ENCODE measurements at regions not wholly inside any gene's neighbourhood (a gene's known extent, or its start where the extent isn't known, plus 50 kb on each side); places are given as distances from the start of the nearest gene placed in this dataset.
A peak's percentile ranks its signal among the peaks of the same experiment; 100 is the strongest.

DNA sequence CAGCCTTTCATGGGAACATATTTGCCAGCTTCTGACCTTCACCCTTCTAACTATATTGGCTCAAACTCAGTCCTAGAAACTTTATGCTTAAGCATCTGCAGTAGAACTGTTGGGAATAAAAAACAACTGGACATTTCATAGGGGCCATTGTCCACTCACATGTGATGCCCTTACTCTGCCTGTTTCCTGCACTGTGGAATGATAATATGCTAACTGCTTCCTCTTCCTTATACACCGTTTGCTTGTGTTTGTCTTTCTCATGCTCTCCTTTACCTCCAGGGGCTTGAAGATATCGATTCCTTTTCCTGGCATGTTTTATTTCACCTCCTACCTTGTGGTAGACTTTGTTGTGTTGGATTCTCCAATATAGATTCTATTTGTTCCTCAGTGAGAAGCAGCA lies 333.0 kb upstream of the DDI1 start:
- ChIA-PET CTCF (interaction anchor here (0.6 kb wide), 1 partner anchor 21 kb away, joined by 3 read pairs; no protein-coding TSS in a partner anchor), POLR2A (interaction anchor here (0.9 kb wide), 1 partner anchor 61 kb away, joined by 3 read pairs; no protein-coding TSS in a partner anchor)
- Histone ChIP-seq H3K9me3 (replicated peaks; ENCODE audit: control insufficient read depth, insufficient read depth, low read length) (no peaks in the 10 kb centered on the region), H3K9ac (replicated peaks; ENCODE audit: extremely low read depth, insufficient read depth, low read length) (no peak overlapping the region), H3K79me2 (ENCODE audit: control insufficient read depth, insufficient read depth, low read length) (no peaks in the 10 kb centered on the region), H3K4me3 (replicated peaks in 1 of 3; ENCODE audit: insufficient read depth in 1 of 3, low read depth in 1 of 3, low read length in 3 of 3) (no peak overlapping the region), H3K4me2 (ENCODE audit: insufficient read depth, low read length) (no peak overlapping the region), H2AFZ (ENCODE audit: low read depth, low read length) (no peak overlapping the region), H3K27me3 (ENCODE audit: control insufficient read depth in 2 of 2, insufficient read depth in 2 of 2, low read length in 2 of 2) (no peaks in the 10 kb centered on the region), H3K4me1 (ENCODE audit: control insufficient read depth, extremely low read depth, insufficient read depth, low read length) (no peaks in the 10 kb centered on the region), H4K20me1 (replicated peaks; ENCODE audit: control insufficient read depth, extremely low read depth, insufficient read depth, low read length) (no peaks in the 10 kb centered on the region), H3K9me1 (replicated peaks; ENCODE audit: control insufficient read depth, extremely low read depth, insufficient read depth, low read length) (no peaks in the 10 kb centered on the region), H3K36me3 (ENCODE audit: control insufficient read depth in 2 of 2, extremely low read depth in 1 of 2, insufficient read depth in 2 of 2, low read length in 2 of 2) (no peaks in the 10 kb centered on the region), H3K27ac (ENCODE audit: insufficient read depth, low read depth, low read length) (no peak overlapping the region)
- no TSS peak for BruUV-seq (replicated peaks)
- TF ChIP-seq EZH2 (IDR thresholded peaks at IDR 0.05; ENCODE audit: borderline replicate concordance, low read depth, low read length, severe bottlenecking), result no peak
- TF ChIP-seq JUN (IDR thresholded peaks at IDR 0.05; ENCODE audit: borderline replicate concordance, insufficient read depth, insufficient read length, low read depth), result no peak
- TF ChIP-seq, protein P1, sequence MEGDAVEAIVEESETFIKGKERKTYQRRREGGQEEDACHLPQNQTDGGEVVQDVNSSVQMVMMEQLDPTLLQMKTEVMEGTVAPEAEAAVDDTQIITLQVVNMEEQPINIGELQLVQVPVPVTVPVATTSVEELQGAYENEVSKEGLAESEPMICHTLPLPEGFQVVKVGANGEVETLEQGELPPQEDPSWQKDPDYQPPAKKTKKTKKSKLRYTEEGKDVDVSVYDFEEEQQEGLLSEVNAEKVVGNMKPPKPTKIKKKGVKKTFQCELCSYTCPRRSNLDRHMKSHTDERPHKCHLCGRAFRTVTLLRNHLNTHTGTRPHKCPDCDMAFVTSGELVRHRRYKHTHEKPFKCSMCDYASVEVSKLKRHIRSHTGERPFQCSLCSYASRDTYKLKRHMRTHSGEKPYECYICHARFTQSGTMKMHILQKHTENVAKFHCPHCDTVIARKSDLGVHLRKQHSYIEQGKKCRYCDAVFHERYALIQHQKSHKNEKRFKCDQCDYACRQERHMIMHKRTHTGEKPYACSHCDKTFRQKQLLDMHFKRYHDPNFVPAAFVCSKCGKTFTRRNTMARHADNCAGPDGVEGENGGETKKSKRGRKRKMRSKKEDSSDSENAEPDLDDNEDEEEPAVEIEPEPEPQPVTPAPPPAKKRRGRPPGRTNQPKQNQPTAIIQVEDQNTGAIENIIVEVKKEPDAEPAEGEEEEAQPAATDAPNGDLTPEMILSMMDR (IDR thresholded peaks at IDR 0.05; ENCODE audit: extremely low read depth in 1 of 2, insufficient read depth in 1 of 2, low read depth in 1 of 2, low read length in 2 of 2), result no peak
- no peak for TF ChIP-seq POLR2AphosphoS5 (IDR thresholded peaks at IDR 0.05; ENCODE audit: insufficient read depth, low read depth, low read length)
- no peak for TF ChIP-seq GATA2 (IDR thresholded peaks at IDR 0.05; ENCODE audit: insufficient read depth, insufficient read length, low read depth, low read length)
- no peak for TF ChIP-seq POLR2A (IDR thresholded peaks at IDR 0.05; ENCODE audit: low read depth, low read length)
- TF ChIP-seq MYC (IDR thresholded peaks at IDR 0.05; ENCODE audit: low read depth, low read length), result no peak
- TF ChIP-seq, protein P2, sequence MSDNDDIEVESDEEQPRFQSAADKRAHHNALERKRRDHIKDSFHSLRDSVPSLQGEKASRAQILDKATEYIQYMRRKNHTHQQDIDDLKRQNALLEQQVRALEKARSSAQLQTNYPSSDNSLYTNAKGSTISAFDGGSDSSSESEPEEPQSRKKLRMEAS (IDR thresholded peaks at IDR 0.05; ENCODE audit: insufficient read depth, insufficient read length), result no peak
- no peak for TF ChIP-seq FOS (IDR thresholded peaks at IDR 0.05; ENCODE audit: borderline replicate concordance, insufficient read depth, low read length)
- FAIRE-seq, result no peak
- intact Hi-C loops (cut with micrococcal nuclease), result no loop called here
- dilution Hi-C loops (cut with MboI; ENCODE audit: extremely low pct_ligation_motif_present, low sequenced_read_pairs), result no loop called here
- peak; percentile 47 for DNase-seq (ENCODE audit: low read depth, low spot score)
